HL-60 (cell line): ENCODE measurements at regions not wholly inside any gene's neighbourhood (a gene's known extent, or its start where the extent isn't known, plus 50 kb on each side); places are given as distances from the start of the nearest gene placed in this dataset.

Experiments
- DNase-seq, 2 experiments: peaks; one replicate each; pipeline ENCODE4 v3.0.0-alpha.2; 2010 to 2020; ENCODE audit warnings: low read depth in 1 of 2, low spot score in 1 of 2
- H3K27ac ChIP-seq: fragments of 250-450 bp; sonication (Bioruptor Pico); replicated peaks from 2 replicates; pipeline ENCODE4 v1.5.1; 2020; ENCODE audit warnings: mild to moderate bottlenecking, moderate library complexity
- H3K27me3 ChIP-seq: fragments of 250-450 bp; sonication (Bioruptor Pico); 2 replicates; pipeline ENCODE4 v1.5.1; 2021; ENCODE audit warnings: mild to moderate bottlenecking, moderate library complexity; ENCODE audit not compliant: insufficient read depth, poor library complexity, severe bottlenecking
- H3K4me3 ChIP-seq: replicated peaks from 2 replicates; pipeline ENCODE4 v1.5.1; 2011; ENCODE audit warnings: mild to moderate bottlenecking, control low read depth, low read length; ENCODE audit not compliant: insufficient read depth
- CTCF ChIP-seq: IDR thresholded peaks from one replicate; pipeline ENCODE4 v1.5.1; 2011; ENCODE audit warnings: low read length, control low read depth, inconsistent platforms; ENCODE audit not compliant: insufficient read depth
- GABPA ChIP-seq: IDR thresholded peaks from 2 replicates; pipeline ENCODE4 v1.6.1; 2012; ENCODE audit warnings: low read depth
- POLR2AphosphoS5 ChIP-seq: IDR thresholded peaks from 2 replicates; pipeline ENCODE4 v1.6.1; 2012; ENCODE audit warnings: low read depth
- REST ChIP-seq: IDR thresholded peaks from 2 replicates; pipeline ENCODE4 v1.6.1; 2012; ENCODE audit warnings: low read depth; ENCODE audit not compliant: insufficient replicate concordance
- SPI1 ChIP-seq: IDR thresholded peaks from 2 replicates; pipeline ENCODE4 v1.6.1; 2012; ENCODE audit warnings: low read depth, mild to moderate bottlenecking, borderline replicate concordance

GRCh38 chr20:43859994-43860393 is 54.7 kb upstream of the TOX2 start:
- TF ChIP-seq REST (no peak), SPI1 (no peak), POLR2AphosphoS5 (no peak), CTCF (no peak), GABPA (no peak)
- DNase-seq, result no peak

GRCh38 chr20:43857932-43858331 is 56.7 kb upstream of the TOX2 start:
- no peak for DNase-seq
- Histone ChIP-seq H3K27ac (no peak overlapping the region), H3K27me3 (no peaks in the 10 kb centered on the region), H3K4me3 (no peak overlapping the region)
- TF ChIP-seq GABPA, result no peak
- no peak for TF ChIP-seq POLR2AphosphoS5
- TF ChIP-seq SPI1, result no peak
- no peak for TF ChIP-seq REST

More at GRCh38 chr20:43859994-43860393, 54.7 kb upstream of the TOX2 start:
- Histone ChIP-seq H3K27me3 (no peaks in the 10 kb centered on the region), H3K4me3 (no peak overlapping the region), H3K27ac (no peak overlapping the region)

GRCh38 chr20:43857127-43857526 is 57.5 kb upstream of the TOX2 start:
- Histone ChIP-seq H3K27ac (no peak overlapping the region), H3K27me3 (no peaks in the 10 kb centered on the region), H3K4me3 (no peak overlapping the region)
- no peak for TF ChIP-seq SPI1
- TF ChIP-seq GABPA, result no peak
- TF ChIP-seq CTCF, result no peak
- no peak for TF ChIP-seq POLR2AphosphoS5
- TF ChIP-seq REST, result no peak
- no peak for DNase-seq

GRCh38 chr20:43855803-43856202 is 58.8 kb upstream of the TOX2 start:
- H3K4me3 ChIP-seq, result no peak overlapping the region
- TF ChIP-seq GABPA (no peak), SPI1 (no peak), CTCF (no peak), POLR2AphosphoS5 (no peak), REST (no peak)
- no peak overlapping the region for H3K27ac ChIP-seq
- no peak for DNase-seq
- no peaks in the 10 kb centered on the region for H3K27me3 ChIP-seq
